WTC11 (cell line): ENCODE measurements at regions not wholly inside any gene's neighbourhood (a gene's known extent, or its start where the extent isn't known, plus 50 kb on each side); places are given as distances from the start of the nearest gene placed in this dataset.

Experiments used
- ATAC-seq: fragments of 200-7000 bp; cut with Tn5 transposase; 2 replicates; pipeline ENCODE4 v1.10.0; 2021; ENCODE audit warnings: mild to moderate bottlenecking, moderate library complexity
- CTCF ChIA-PET: fragments of 300-600 bp; sonication (Branson Sonifier 250); formaldehyde crosslinking; loops from one replicate; lab custom pipeline; 2021; ENCODE audit warnings: antibody characterized with exemption; lab: Charles Lee
- POLR2A ChIA-PET: fragments of 350-600 bp; sonication (Branson Sonifier 250); formaldehyde crosslinking; loops from one replicate; lab custom pipeline; 2021; ENCODE audit warnings: antibody characterized with exemption; lab: Charles Lee
- DNase-seq: peaks from one replicate; pipeline ENCODE4 v3.0.0; 2021; ENCODE audit warnings: low spot score
- H3K27ac Mint-ChIP-seq: 2 replicates; pipeline ENCODE4 v1.8.0; 2021; ENCODE audit warnings: mixed read lengths
- H3K27me3 Mint-ChIP-seq: 2 replicates; pipeline ENCODE4 v1.8.0; 2021; ENCODE audit warnings: low read depth, mild to moderate bottlenecking, moderate library complexity, mixed read lengths
- H3K36me3 Mint-ChIP-seq: 2 replicates; pipeline ENCODE4 v1.8.0; 2021; ENCODE audit warnings: mixed read lengths
- H3K4me1 Mint-ChIP-seq: 2 replicates; pipeline ENCODE4 v1.8.0; 2022; ENCODE audit warnings: mixed read lengths
- H3K4me3 Mint-ChIP-seq: 2 replicates; pipeline ENCODE4 v1.8.0; 2021; ENCODE audit warnings: mild to moderate bottlenecking, moderate library complexity, mixed read lengths
- H3K9me3 Mint-ChIP-seq: 2 replicates; pipeline ENCODE4 v1.8.0; 2021; ENCODE audit warnings: mixed read lengths
- ATF1 ChIP-seq: sonication (generic); formaldehyde crosslinking; IDR thresholded peaks from 2 replicates; pipeline ENCODE4 v1.8.1; 2023; ENCODE audit warnings: mild to moderate bottlenecking, moderate library complexity, missing genetic modification reagents
- FOXJ3 ChIP-seq: sonication (generic); formaldehyde crosslinking; IDR thresholded peaks from 2 replicates; pipeline ENCODE4 v1.9.0; 2021; ENCODE audit warnings: missing genetic modification reagents, mild to moderate bottlenecking, borderline replicate concordance
- HMGA2 ChIP-seq: fragments of 250-450 bp; sonication (Bioruptor Pico); IDR thresholded peaks from 2 replicates; pipeline ENCODE4 v1.4.0; 2021; ENCODE audit warnings: mild to moderate bottlenecking, moderate library complexity
- JUN ChIP-seq: sonication (generic); formaldehyde crosslinking; IDR thresholded peaks from 2 replicates; pipeline ENCODE4 v1.8.0; 2023; ENCODE audit warnings: mild to moderate bottlenecking, missing genetic modification reagents
- NR2C2 ChIP-seq: sonication (generic); formaldehyde crosslinking; IDR thresholded peaks from 2 replicates; pipeline ENCODE4 v1.8.0; 2022; ENCODE audit warnings: mild to moderate bottlenecking, missing genetic modification reagents
- NR3C1 ChIP-seq: sonication (generic); formaldehyde crosslinking; conservative IDR thresholded peaks from 2 replicates; pipeline ENCODE4 v1.8.1; 2023; ENCODE audit warnings: low read depth, mild to moderate bottlenecking, missing genetic modification reagents
- RORB ChIP-seq: fragments of 250-450 bp; sonication (Bioruptor Pico); IDR thresholded peaks from 2 replicates; pipeline ENCODE4 v1.9.0; 2021; ENCODE audit warnings: mild to moderate bottlenecking
- TP53 ChIP-seq: sonication (generic); formaldehyde crosslinking; IDR thresholded peaks from 2 replicates; pipeline ENCODE4 v1.8.1; 2023; ENCODE audit warnings: mild to moderate bottlenecking, missing genetic modification reagents
- ZNF263 ChIP-seq: sonication (generic); formaldehyde crosslinking; IDR thresholded peaks from 2 replicates; pipeline ENCODE4 v1.8.1; 2022; ENCODE audit warnings: low read depth, mild to moderate bottlenecking, moderate library complexity, missing genetic modification reagents
- TF ChIP-seq, protein P1 (sequence below): sonication (generic); formaldehyde crosslinking; IDR thresholded peaks from 2 replicates; pipeline ENCODE4 v1.8.0; 2022; ENCODE audit warnings: mild to moderate bottlenecking, missing genetic modification reagents
- TF ChIP-seq, protein P2 (sequence below): sonication (generic); formaldehyde crosslinking; IDR thresholded peaks from 2 replicates; pipeline ENCODE4 v1.8.1; 2022; ENCODE audit warnings: missing genetic modification reagents, borderline replicate concordance
- TF ChIP-seq, protein P3 (sequence below): sonication (generic); formaldehyde crosslinking; conservative IDR thresholded peaks from 2 replicates; pipeline ENCODE4 v1.8.1; 2023; ENCODE audit warnings: mild to moderate bottlenecking, low read depth, missing genetic modification reagents, moderate library complexity
- TF ChIP-seq, protein P4 (sequence below): sonication (generic); formaldehyde crosslinking; IDR thresholded peaks from 2 replicates; pipeline ENCODE4 v1.8.1; 2022; ENCODE audit warnings: mild to moderate bottlenecking, missing genetic modification reagents, moderate library complexity, borderline replicate concordance
- TF ChIP-seq, protein P5 (sequence below): fragments of 250-450 bp; sonication (Bioruptor Pico); IDR thresholded peaks from 2 replicates; pipeline ENCODE4 v1.9.0; 2021; ENCODE audit warnings: mild to moderate bottlenecking

DNA sequence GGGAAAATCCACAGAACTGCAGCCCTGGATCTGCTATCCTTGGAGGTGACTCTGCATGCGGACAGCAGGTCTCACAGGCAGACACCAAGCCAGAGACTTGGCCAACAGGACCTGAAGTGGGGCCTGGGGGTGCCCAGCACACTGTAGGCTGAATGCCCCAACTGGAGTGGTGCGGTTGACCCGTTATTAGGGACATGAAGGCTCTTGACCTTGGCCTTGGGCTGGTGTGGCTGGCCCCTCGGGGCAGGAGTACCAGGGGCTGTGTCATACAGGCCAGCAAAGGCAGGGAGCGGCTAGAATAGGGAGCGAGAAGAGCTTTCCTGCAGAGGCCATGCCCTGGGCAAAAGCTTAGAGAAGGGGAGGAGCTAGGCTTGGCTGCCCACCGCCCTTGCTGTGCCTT is 153.2 kb upstream of the MVB12B start (continued):
- TF ChIP-seq FOXJ3 (CRISPR knock-in tag) (no peak), HMGA2 (CRISPR knock-in tag) (no peak)
- TF ChIP-seq, protein P1, sequence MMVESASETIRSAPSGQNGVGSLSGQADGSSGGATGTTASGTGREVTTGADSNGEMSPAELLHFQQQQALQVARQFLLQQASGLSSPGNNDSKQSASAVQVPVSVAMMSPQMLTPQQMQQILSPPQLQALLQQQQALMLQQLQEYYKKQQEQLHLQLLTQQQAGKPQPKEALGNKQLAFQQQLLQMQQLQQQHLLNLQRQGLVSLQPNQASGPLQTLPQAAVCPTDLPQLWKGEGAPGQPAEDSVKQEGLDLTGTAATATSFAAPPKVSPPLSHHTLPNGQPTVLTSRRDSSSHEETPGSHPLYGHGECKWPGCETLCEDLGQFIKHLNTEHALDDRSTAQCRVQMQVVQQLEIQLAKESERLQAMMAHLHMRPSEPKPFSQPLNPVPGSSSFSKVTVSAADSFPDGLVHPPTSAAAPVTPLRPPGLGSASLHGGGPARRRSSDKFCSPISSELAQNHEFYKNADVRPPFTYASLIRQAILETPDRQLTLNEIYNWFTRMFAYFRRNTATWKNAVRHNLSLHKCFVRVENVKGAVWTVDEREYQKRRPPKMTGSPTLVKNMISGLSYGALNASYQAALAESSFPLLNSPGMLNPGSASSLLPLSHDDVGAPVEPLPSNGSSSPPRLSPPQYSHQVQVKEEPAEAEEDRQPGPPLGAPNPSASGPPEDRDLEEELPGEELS (CRISPR knock-in tag), result no peak

DNA sequence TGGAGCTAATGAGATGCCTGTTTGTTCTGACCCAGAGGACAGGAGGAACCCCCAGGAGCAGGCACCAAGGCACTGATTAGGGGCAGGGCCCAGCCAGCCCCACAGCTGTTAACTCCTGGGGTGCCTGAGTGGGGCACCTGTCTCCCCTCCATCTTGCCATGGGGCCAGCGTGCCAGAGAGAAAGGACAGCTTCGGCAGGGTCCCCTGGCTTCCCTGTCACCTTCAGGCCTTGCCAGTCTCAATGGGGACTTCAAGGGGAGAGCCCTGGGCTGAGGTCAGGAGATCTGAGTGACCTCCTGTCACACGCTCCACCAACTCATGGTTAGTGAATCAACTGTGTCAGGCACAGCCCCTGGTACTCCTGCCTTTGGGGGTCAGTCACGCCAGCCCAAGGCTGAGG is 152.7 kb upstream of the MVB12B start:
- no peaks in the 10 kb centered on the region for H3K36me3 Mint-ChIP-seq
- POLR2A ChIA-PET, result no interaction called here
- peaks cover 20% of the 10 kb centered on the region for H3K9me3 Mint-ChIP-seq
- no peaks in the 10 kb centered on the region for H3K4me1 Mint-ChIP-seq
- no peak overlapping the region for H3K27ac Mint-ChIP-seq
- H3K27me3 Mint-ChIP-seq, result no peaks in the 10 kb centered on the region; the same call in 1 of the 2 replicates
- CTCF ChIA-PET, result interaction anchor here (1.5 kb wide), 1 partner anchor 21 kb away, joined by 5 read pairs; no protein-coding TSS in a partner anchor
- no peak for ATAC-seq
- no peak for DNase-seq
- TF ChIP-seq RORB, result no peak
- no peak for TF ChIP-seq ATF1 (CRISPR knock-in tag)
- no peak for TF ChIP-seq TP53 (CRISPR knock-in tag)
- no peak for TF ChIP-seq FOXJ3 (CRISPR knock-in tag)
- TF ChIP-seq ZNF263, result no peak
- no peak for TF ChIP-seq NR2C2 (CRISPR knock-in tag)
- TF ChIP-seq, protein P2, sequence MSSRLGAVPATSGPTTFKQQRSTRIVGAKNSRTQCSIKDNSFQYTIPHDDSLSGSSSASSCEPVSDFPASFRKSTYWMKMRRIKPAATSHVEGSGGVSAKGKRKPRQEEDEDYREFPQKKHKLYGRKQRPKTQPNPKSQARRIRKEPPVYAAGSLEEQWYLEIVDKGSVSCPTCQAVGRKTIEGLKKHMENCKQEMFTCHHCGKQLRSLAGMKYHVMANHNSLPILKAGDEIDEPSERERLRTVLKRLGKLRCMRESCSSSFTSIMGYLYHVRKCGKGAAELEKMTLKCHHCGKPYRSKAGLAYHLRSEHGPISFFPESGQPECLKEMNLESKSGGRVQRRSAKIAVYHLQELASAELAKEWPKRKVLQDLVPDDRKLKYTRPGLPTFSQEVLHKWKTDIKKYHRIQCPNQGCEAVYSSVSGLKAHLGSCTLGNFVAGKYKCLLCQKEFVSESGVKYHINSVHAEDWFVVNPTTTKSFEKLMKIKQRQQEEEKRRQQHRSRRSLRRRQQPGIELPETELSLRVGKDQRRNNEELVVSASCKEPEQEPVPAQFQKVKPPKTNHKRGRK (CRISPR knock-in tag), result no peak
- TF ChIP-seq NR3C1 (CRISPR knock-in tag), result no peak
- TF ChIP-seq JUN, result no peak
- TF ChIP-seq, protein P3, sequence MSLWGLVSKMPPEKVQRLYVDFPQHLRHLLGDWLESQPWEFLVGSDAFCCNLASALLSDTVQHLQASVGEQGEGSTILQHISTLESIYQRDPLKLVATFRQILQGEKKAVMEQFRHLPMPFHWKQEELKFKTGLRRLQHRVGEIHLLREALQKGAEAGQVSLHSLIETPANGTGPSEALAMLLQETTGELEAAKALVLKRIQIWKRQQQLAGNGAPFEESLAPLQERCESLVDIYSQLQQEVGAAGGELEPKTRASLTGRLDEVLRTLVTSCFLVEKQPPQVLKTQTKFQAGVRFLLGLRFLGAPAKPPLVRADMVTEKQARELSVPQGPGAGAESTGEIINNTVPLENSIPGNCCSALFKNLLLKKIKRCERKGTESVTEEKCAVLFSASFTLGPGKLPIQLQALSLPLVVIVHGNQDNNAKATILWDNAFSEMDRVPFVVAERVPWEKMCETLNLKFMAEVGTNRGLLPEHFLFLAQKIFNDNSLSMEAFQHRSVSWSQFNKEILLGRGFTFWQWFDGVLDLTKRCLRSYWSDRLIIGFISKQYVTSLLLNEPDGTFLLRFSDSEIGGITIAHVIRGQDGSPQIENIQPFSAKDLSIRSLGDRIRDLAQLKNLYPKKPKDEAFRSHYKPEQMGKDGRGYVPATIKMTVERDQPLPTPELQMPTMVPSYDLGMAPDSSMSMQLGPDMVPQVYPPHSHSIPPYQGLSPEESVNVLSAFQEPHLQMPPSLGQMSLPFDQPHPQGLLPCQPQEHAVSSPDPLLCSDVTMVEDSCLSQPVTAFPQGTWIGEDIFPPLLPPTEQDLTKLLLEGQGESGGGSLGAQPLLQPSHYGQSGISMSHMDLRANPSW, result no peak
- TF ChIP-seq, protein P4, sequence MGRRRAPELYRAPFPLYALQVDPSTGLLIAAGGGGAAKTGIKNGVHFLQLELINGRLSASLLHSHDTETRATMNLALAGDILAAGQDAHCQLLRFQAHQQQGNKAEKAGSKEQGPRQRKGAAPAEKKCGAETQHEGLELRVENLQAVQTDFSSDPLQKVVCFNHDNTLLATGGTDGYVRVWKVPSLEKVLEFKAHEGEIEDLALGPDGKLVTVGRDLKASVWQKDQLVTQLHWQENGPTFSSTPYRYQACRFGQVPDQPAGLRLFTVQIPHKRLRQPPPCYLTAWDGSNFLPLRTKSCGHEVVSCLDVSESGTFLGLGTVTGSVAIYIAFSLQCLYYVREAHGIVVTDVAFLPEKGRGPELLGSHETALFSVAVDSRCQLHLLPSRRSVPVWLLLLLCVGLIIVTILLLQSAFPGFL, result no peak
- TF ChIP-seq, protein P5, sequence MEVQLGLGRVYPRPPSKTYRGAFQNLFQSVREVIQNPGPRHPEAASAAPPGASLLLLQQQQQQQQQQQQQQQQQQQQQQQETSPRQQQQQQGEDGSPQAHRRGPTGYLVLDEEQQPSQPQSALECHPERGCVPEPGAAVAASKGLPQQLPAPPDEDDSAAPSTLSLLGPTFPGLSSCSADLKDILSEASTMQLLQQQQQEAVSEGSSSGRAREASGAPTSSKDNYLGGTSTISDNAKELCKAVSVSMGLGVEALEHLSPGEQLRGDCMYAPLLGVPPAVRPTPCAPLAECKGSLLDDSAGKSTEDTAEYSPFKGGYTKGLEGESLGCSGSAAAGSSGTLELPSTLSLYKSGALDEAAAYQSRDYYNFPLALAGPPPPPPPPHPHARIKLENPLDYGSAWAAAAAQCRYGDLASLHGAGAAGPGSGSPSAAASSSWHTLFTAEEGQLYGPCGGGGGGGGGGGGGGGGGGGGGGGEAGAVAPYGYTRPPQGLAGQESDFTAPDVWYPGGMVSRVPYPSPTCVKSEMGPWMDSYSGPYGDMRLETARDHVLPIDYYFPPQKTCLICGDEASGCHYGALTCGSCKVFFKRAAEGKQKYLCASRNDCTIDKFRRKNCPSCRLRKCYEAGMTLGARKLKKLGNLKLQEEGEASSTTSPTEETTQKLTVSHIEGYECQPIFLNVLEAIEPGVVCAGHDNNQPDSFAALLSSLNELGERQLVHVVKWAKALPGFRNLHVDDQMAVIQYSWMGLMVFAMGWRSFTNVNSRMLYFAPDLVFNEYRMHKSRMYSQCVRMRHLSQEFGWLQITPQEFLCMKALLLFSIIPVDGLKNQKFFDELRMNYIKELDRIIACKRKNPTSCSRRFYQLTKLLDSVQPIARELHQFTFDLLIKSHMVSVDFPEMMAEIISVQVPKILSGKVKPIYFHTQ (CRISPR knock-in tag), result no peak
- TF ChIP-seq, protein P1 (CRISPR knock-in tag), result no peak
- H3K4me3 Mint-ChIP-seq, result no peak overlapping the region
